Vagina (tissue), 2 donors: ENCODE measurements at regions not wholly inside any gene's neighbourhood (a gene's known extent, or its start where the extent isn't known, plus 50 kb on each side); places are given as distances from the start of the nearest gene placed in this dataset.

ENCODE experiments used
- POLR2A ChIP-seq, 2 donors: fragments of 450-650 bp; IDR thresholded peaks; one replicate each; pipeline ENCODE4 v1.6.1; 2017; ENCODE audit warnings: antibody characterized with exemption in 2 of 2, mild to moderate bottlenecking in 2 of 2, moderate library complexity in 2 of 2
- POLR2AphosphoS5 ChIP-seq, 2 donors: sonication (generic); formaldehyde crosslinking; IDR thresholded peaks; one replicate each; pipeline ENCODE4 v1.9.0; 2017; ENCODE audit warnings: antibody characterized with exemption in 2 of 2, mild to moderate bottlenecking in 2 of 2, low read depth in 1 of 2; ENCODE audit not compliant: insufficient read depth in 1 of 2
- TF ChIP-seq, protein P1 (sequence below), 3 experiments: fragments of 450-650 bp in 2 of 3; fragments of 200-600 bp in 1 of 3; sonication (generic) in 1 of 3; IDR thresholded peaks; one replicate each; pipeline ENCODE4 v1.5.1; 2017 to 2019; ENCODE audit warnings: antibody characterized with exemption in 3 of 3, mild to moderate bottlenecking in 2 of 3, moderate library complexity in 2 of 3

DNA sequence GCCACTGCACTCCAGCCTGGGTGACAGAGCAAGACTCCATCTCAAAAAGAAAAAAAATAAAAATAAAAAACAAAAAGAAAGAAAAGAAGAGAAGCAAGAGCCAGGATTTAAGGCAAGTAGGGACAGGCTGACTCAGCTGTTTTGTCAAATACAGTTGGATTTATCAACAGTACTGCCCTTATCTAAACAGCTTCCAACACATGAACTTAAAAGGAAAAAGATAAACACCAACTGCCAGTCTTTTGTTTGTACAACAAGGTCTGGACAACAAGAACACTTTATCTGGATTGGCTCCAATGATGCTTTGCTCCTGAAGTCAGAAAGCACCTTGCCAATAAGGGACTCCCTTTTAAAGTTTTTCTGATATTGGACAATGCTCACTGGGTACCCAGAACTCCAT lies 886.0 kb downstream of the ADGRL2 start:
- TF ChIP-seq, protein P1, sequence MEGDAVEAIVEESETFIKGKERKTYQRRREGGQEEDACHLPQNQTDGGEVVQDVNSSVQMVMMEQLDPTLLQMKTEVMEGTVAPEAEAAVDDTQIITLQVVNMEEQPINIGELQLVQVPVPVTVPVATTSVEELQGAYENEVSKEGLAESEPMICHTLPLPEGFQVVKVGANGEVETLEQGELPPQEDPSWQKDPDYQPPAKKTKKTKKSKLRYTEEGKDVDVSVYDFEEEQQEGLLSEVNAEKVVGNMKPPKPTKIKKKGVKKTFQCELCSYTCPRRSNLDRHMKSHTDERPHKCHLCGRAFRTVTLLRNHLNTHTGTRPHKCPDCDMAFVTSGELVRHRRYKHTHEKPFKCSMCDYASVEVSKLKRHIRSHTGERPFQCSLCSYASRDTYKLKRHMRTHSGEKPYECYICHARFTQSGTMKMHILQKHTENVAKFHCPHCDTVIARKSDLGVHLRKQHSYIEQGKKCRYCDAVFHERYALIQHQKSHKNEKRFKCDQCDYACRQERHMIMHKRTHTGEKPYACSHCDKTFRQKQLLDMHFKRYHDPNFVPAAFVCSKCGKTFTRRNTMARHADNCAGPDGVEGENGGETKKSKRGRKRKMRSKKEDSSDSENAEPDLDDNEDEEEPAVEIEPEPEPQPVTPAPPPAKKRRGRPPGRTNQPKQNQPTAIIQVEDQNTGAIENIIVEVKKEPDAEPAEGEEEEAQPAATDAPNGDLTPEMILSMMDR (IDR thresholded peaks at IDR 0.05) = no peak
- no peak for TF ChIP-seq POLR2A (IDR thresholded peaks at IDR 0.05)
- no peak for TF ChIP-seq POLR2AphosphoS5 (IDR thresholded peaks at IDR 0.05; ENCODE audit: insufficient read depth in 1 of 2, low read depth in 1 of 2)
